GM21529 (cell line): ENCODE measurements at regions not wholly inside any gene's neighbourhood (a gene's known extent, or its start where the extent isn't known, plus 50 kb on each side); places are given as distances from the start of the nearest gene placed in this dataset.

Experiments
- ATAC-seq: cut with Tn5 transposase; IDR thresholded peaks from one replicate; pipeline ENCODE4 v1.9.1; 2021; ENCODE audit not compliant: unreplicated experiment

GRCh38 chr3:17965331-17965730 lies 222.9 kb upstream of the TBC1D5 start:
- no peak for ATAC-seq

GRCh38 chr3:17964108-17964507 lies 221.7 kb upstream of the TBC1D5 start:
- ATAC-seq, result no peak

GRCh38 chr3:17955411-17955810 lies 213.0 kb upstream of the TBC1D5 start:
- ATAC-seq, result no peak

- ATAC-seq, result no peak
Measured at GRCh38 chr3:17954801-17955200, 212.4 kb upstream of the TBC1D5 start.

GRCh38 chr3:17951241-17951640 lies 208.8 kb upstream of the TBC1D5 start:
- no peak for ATAC-seq

GRCh38 chr3:17949101-17949500 lies 206.7 kb upstream of the TBC1D5 start:
- no peak for ATAC-seq

GRCh38 chr3:17947833-17948232 lies 205.4 kb upstream of the TBC1D5 start:
- no peak for ATAC-seq

GRCh38 chr3:17946619-17947018 lies 204.2 kb upstream of the TBC1D5 start:
- ATAC-seq, result no peak

- ATAC-seq, result no peak
Measured at GRCh38 chr3:17945799-17946399, 203.5 kb upstream of the TBC1D5 start.

GRCh38 chr3:17945018-17945798 lies 202.8 kb upstream of the TBC1D5 start:
- no peak for ATAC-seq

GRCh38 chr3:17942856-17943255 lies 200.4 kb upstream of the TBC1D5 start:
- no peak for ATAC-seq

- ATAC-seq, result no peak
Measured at GRCh38 chr3:17941766-17942165, 199.3 kb upstream of the TBC1D5 start.

- no peak for ATAC-seq
Measured at GRCh38 chr3:17941152-17941551, 198.7 kb upstream of the TBC1D5 start.

GRCh38 chr3:17939157-17939556 lies 196.7 kb upstream of the TBC1D5 start:
- no peak for ATAC-seq

- no peak for ATAC-seq
Measured at GRCh38 chr3:17938313-17938712, 195.9 kb upstream of the TBC1D5 start.

- no peak for ATAC-seq
Measured at GRCh38 chr3:17936736-17937480, 194.5 kb upstream of the TBC1D5 start.

- no peak for ATAC-seq
Measured at GRCh38 chr3:17935222-17935621, 192.8 kb upstream of the TBC1D5 start.

GRCh38 chr3:17932136-17932771 lies 189.8 kb upstream of the TBC1D5 start:
- no peak for ATAC-seq

GRCh38 chr3:17931131-17931530 lies 188.7 kb upstream of the TBC1D5 start:
- ATAC-seq, result no peak

- ATAC-seq, result no peak
Measured at GRCh38 chr3:17928502-17929145, 186.2 kb upstream of the TBC1D5 start.

GRCh38 chr3:17927036-17927435 lies 184.6 kb upstream of the TBC1D5 start:
- no peak for ATAC-seq
